Astrocyte of the cerebellum (primary cell): ENCODE measurements at regions not wholly inside any gene's neighbourhood (a gene's known extent, or its start where the extent isn't known, plus 50 kb on each side); places are given as distances from the start of the nearest gene placed in this dataset.
A peak's percentile ranks its signal among the peaks of the same experiment; 100 is the strongest.
"Not testable (repeated sequence)": the region's sequence is repeated elsewhere in the genome, so short reads cannot be mapped to it uniquely, and the experiment has no call there.

Experiments used
- DNase-seq: peaks from one replicate; pipeline ENCODE4 v3.0.0-alpha.2; 2011; ENCODE audit warnings: low read depth
- H3K4me3 ChIP-seq: 2 replicates; pipeline ENCODE4 v1.5.1; 2011; ENCODE audit warnings: mild to moderate bottlenecking, low read depth, low read length, moderate library complexity
- in situ Hi-C: cut with HindIII; loops from 2 replicates; pipeline ENCODE4 v1.10.0; 2017; ENCODE audit warnings: low sequenced_read_pairs
- TF ChIP-seq, protein P1 (sequence below): IDR thresholded peaks from 2 replicates; pipeline ENCODE4 v1.5.1; 2012; ENCODE audit warnings: low read length, low read depth, moderate library complexity, mild to moderate bottlenecking; ENCODE audit errors: missing control alignments

DNA sequence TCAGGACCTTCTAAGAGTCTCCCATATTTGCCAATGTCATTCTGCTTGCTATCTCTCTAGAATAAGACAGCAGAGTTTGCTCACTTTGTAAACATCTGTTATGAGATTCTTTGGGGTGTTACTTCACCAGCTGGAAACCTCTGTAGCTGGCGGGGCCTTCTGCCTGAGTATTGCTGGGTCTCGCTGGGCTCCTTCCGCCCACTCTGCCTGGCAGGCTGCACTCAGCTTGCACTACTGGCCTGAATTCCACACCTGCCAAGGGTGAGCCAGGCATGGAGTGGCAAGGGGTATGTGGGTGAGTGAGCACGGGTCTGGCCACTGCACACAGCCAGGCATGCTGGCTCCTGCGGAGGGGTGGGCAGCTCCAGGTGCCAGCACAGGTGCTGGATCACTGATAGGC is 267.3 kb upstream of the PDE3A start:
- DNase-seq = no peak
- H3K4me3 ChIP-seq = no peak overlapping the region
- TF ChIP-seq, protein P1, sequence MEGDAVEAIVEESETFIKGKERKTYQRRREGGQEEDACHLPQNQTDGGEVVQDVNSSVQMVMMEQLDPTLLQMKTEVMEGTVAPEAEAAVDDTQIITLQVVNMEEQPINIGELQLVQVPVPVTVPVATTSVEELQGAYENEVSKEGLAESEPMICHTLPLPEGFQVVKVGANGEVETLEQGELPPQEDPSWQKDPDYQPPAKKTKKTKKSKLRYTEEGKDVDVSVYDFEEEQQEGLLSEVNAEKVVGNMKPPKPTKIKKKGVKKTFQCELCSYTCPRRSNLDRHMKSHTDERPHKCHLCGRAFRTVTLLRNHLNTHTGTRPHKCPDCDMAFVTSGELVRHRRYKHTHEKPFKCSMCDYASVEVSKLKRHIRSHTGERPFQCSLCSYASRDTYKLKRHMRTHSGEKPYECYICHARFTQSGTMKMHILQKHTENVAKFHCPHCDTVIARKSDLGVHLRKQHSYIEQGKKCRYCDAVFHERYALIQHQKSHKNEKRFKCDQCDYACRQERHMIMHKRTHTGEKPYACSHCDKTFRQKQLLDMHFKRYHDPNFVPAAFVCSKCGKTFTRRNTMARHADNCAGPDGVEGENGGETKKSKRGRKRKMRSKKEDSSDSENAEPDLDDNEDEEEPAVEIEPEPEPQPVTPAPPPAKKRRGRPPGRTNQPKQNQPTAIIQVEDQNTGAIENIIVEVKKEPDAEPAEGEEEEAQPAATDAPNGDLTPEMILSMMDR = no peak
- in situ Hi-C loops = no loop called here

DNA sequence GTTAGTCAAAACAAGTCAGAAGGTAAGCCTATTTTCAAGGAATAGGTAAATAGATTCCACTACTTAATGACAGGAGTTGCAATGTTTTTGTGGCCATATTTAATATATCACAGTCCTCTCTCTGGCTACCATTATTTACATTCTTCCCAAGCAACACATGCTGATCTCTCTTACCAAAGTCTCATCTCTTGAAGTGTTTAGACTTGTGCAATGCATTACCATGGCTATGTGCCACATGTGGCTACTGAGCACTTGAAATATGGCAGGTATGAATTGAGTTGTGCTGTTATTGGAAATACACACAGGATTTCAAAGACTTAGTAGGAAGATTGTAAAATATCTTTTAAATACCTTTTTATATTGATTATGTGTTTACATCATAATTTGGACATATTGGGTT is 262.4 kb upstream of the PDE3A start:
- TF ChIP-seq, protein P1 = no peak
- no peak overlapping the region for H3K4me3 ChIP-seq
- in situ Hi-C loops = no loop called here
- DNase-seq = no peak

DNA sequence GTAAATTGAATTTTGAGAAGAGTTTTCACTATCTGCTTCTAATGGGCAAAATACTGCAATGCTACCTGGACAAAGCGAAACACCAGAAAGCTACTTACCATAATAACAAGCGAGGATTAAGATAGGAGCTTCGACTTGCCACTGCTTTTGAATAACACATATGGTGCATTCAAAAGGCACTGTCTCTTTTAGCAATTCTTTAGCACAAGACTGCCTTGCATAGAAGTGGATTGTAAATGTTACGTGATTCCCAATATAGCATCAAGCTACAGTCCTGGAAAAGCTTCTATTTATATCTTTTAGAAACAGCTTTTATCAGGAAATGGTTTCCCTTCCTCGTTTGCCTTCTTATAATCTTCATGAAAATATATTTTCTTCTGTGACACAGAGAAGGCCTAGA is 258.7 kb upstream of the PDE3A start:
- TF ChIP-seq, protein P1 = no peak
- H3K4me3 ChIP-seq = no peak overlapping the region
- no peak for DNase-seq
- in situ Hi-C loops = no loop called here

DNA sequence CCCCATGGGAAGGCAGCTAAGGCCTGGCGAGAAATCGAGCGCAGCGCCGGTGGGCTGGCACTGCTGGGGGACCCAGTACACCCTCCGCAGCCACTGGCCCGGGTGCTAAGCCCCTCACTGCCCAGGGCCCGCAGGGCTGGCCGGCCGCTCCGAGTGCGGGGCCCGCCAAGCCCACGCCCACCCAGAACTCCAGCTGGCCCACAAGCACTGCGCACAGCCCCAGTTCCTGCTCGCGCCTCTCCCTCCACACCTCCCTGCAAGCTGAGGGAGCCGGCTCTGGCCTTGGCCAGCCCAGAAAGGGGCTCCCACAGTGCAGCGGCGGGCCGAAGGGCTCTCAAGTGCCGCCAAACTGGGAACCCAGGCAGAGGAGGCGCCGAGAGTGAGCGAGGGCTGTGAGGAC is 253.0 kb upstream of the PDE3A start:
- in situ Hi-C loops, DNase-seq: not testable (repeated sequence)

DNA sequence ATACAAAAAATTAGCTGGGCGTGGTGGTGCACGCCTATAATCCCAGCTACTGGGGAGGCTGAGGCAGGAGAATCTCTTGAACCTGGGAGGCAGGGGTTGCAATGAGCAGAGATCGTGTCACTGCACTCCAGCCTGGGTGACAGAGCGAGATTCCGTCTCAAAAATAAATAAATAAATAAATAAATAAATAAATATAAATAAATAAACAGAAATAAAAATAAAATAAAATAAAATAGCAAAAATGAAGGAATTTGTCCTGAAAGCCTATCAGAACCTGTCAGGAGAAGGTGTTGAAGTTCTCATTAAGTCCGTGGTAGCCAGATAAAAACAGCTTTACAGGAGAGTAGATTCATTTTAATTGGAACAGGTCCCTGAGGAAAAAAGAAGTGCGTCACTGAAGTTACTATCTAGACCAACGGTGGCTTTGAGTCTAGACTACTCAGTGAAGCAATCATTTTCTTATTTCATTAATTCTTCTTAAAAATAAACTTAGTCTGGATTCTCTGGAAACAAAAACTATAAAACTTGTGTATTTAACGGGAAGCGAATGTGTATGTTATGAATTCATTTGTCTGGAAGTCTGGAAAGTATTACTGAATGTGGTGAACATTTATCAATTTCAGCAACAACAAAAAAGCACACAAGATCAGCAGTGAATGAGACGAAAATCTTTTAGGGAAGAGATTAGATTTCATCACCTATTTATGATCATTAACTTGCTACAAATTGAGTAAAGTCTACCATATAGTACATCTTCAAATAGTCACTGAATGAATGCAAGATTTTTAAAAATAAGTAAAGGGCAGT is 248.5 kb upstream of the PDE3A start:
- TF ChIP-seq, protein P1 = no peak
- in situ Hi-C loops = no loop called here
- DNase-seq = no peak
- no peak overlapping the region for H3K4me3 ChIP-seq

More for the DNA sequence above, 253.0 kb upstream of the PDE3A start:
- H3K4me3 ChIP-seq = not testable (repeated sequence)

DNA sequence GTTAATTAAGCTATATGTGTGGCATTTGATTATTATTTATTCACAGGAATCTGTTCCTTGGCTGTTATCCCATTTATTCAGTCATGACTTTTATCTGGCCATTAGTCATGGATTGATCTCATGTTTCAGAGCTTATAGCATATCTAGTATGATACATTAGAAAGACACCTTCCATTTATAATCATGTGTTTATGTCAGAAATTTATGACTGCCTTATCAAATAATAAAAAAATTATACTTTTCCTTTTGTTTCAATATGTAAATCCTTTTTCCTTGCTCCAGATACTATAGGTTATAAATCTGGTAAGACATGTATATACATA is 248.0 kb upstream of the PDE3A start:
- no peak overlapping the region for H3K4me3 ChIP-seq
- TF ChIP-seq, protein P1 = no peak
- in situ Hi-C loops = no loop called here
- peak; percentile 13 for DNase-seq

DNA sequence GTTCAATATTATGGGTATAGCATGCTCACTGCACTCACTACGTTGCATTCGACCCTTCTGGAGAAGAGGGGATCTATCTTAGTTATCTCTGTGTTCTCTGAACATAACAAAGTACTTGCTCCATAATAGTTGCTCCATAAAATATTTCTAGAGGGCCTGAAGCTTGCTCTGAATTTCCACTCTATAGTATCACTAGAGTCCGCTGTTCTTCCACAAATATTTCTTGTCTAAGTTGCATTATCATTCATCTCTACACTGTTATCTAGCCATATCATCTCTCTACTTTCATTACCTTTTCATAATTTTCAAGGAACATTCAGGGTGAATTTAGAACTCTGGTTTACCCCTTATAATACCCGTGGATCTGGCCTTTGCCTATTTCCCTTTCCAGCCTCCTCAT is 246.1 kb upstream of the PDE3A start:
- in situ Hi-C loops = no loop called here

More for the DNA sequence above, 246.1 kb upstream of the PDE3A start:
- no peak for DNase-seq
- TF ChIP-seq, protein P1 = no peak
- H3K4me3 ChIP-seq = no peak overlapping the region
